Endodermal cell (in vitro differentiated cells): ENCODE measurements at regions not wholly inside any gene's neighbourhood (a gene's known extent, or its start where the extent isn't known, plus 50 kb on each side); places are given as distances from the start of the nearest gene placed in this dataset.
A peak's percentile ranks its signal among the peaks of the same experiment; 100 is the strongest.

Experiments used
- DNase-seq: peaks from one replicate; pipeline ENCODE4 v3.0.0-alpha.2; 2017
- H3K27ac ChIP-seq: 2 replicates; pipeline ENCODE4 v1.5.1; 2013; ENCODE audit warnings: mild to moderate bottlenecking, low read depth, low read length, moderate library complexity
- H3K27me3 ChIP-seq: 2 replicates; pipeline ENCODE4 v1.6.1; 2013; ENCODE audit warnings: mild to moderate bottlenecking, low read length, moderate library complexity; ENCODE audit not compliant: insufficient read depth, control insufficient read depth, poor library complexity, severe bottlenecking
- H3K36me3 ChIP-seq: 2 replicates; pipeline ENCODE4 v1.7.0; 2013; ENCODE audit warnings: mild to moderate bottlenecking, low read length, moderate library complexity; ENCODE audit not compliant: control insufficient read depth, insufficient read depth
- H3K4me1 ChIP-seq: one replicate; pipeline ENCODE4 v1.7.0; 2013; ENCODE audit warnings: low read length; ENCODE audit not compliant: control insufficient read depth, insufficient read depth
- H3K4me3 ChIP-seq: 2 replicates; pipeline ENCODE4 v1.5.1; 2013; ENCODE audit warnings: mild to moderate bottlenecking, low read length, moderate library complexity
- H3K9ac ChIP-seq: 2 replicates; pipeline ENCODE4 v1.6.1; 2013; ENCODE audit warnings: mild to moderate bottlenecking, low read length, moderate library complexity; ENCODE audit not compliant: poor library complexity, severe bottlenecking; ENCODE audit errors: extremely low read depth
- H3K9me3 ChIP-seq: 2 replicates; pipeline ENCODE4 v1.6.1; 2013; ENCODE audit warnings: mild to moderate bottlenecking, low read length, moderate library complexity; ENCODE audit not compliant: control insufficient read depth
- H3K27ac Mint-ChIP-seq: 2 replicates; pipeline ENCODE4 v1.8.0; 2020; ENCODE audit warnings: mixed read lengths
- H3K27me3 Mint-ChIP-seq: 2 replicates; pipeline ENCODE4 v1.8.0; 2021; ENCODE audit warnings: mild to moderate bottlenecking, mixed read lengths; ENCODE audit not compliant: insufficient read depth
- H3K36me3 Mint-ChIP-seq: 2 replicates; pipeline ENCODE4 v1.8.0; 2020; ENCODE audit warnings: low read depth, mixed read lengths
- H3K4me1 Mint-ChIP-seq: 2 replicates; pipeline ENCODE4 v1.8.0; 2020; ENCODE audit warnings: mixed read lengths
- H3K4me3 Mint-ChIP-seq: 2 replicates; pipeline ENCODE4 v1.8.0; 2020; ENCODE audit warnings: mild to moderate bottlenecking, moderate library complexity, mixed read lengths
- H3K9me3 Mint-ChIP-seq: 2 replicates; pipeline ENCODE4 v1.8.0; 2020; ENCODE audit warnings: mild to moderate bottlenecking, mixed read lengths
- WGBS, 2 experiments: methylation state at CpG; one replicate each; pipeline versions ENCODE4 v1.1.5 to v1.1.7; 2013; ENCODE audit warnings: missing lambda C conversion rate in 2 of 2, mixed read lengths in 1 of 2; ENCODE audit not compliant: insufficient coverage in 1 of 2, insufficient read length in 1 of 2; 5-methylcytosine and 5-hydroxymethylcytosine counted together
- TF ChIP-seq, protein P1 (sequence below): fragments of 200-600 bp; sonication (generic); conservative IDR thresholded peaks from 2 replicates; pipeline ENCODE4 v1.5.0; 2021; ENCODE audit warnings: antibody characterized with exemption, mild to moderate bottlenecking

DNA sequence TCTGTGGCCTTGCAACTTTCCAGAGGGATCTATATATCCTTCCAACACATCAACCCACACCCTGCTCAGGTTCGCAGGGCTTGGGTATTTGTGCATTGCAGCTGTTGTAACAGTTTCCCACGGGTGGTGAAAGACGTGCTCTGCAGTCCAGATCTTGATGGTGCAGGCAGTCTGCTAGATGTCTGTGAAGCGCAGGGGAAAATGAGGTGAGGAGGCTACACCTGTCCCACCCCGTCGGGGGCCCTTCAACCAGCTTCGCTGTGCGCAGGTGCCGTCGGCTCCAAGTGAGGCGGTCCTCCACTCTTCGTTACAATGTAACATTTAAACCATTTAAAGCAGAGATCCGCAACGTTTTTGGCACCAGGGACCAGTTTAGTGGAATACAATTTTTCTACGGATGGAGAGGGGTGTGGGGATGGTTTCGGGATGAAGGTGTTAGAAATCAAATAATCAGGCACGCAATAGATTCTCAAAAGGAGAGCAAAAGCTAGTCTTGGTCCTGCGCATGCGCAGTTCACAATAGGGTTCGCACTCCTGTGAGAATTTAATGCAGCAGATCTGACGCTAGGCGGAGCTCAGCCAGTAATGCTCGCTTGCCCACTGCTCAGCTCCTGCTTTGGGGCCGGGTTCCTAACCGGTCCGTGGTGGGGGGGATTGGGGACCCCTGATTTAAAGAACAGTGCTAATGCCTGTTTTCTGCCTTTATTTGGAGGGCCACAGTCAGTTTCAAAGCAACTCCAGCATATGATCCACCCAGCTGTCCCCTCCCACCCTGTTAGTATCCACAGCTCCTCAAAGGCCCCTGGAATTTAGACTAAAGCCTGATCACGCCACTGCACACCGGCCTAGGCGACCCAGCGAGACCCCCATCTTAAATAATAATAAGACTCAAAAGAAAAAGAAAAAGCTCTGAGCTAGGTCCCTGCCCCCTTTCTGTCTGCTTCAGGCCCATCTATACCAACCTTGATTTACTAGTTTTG, 97.1 kb upstream of the SELENOP start:
- Histone ChIP-seq H3K27ac (no peak overlapping the region), H3K9me3 (no peaks in the 10 kb centered on the region), H3K27me3 (peaks cover 23% of the 10 kb centered on the region), H3K36me3 (no peaks in the 10 kb centered on the region), H3K4me3 (peak overlapping the region; percentile 85), H3K4me1 (no peaks in the 10 kb centered on the region), H3K9ac (peak overlapping the region; percentile 23)
- TF ChIP-seq, protein P1, sequence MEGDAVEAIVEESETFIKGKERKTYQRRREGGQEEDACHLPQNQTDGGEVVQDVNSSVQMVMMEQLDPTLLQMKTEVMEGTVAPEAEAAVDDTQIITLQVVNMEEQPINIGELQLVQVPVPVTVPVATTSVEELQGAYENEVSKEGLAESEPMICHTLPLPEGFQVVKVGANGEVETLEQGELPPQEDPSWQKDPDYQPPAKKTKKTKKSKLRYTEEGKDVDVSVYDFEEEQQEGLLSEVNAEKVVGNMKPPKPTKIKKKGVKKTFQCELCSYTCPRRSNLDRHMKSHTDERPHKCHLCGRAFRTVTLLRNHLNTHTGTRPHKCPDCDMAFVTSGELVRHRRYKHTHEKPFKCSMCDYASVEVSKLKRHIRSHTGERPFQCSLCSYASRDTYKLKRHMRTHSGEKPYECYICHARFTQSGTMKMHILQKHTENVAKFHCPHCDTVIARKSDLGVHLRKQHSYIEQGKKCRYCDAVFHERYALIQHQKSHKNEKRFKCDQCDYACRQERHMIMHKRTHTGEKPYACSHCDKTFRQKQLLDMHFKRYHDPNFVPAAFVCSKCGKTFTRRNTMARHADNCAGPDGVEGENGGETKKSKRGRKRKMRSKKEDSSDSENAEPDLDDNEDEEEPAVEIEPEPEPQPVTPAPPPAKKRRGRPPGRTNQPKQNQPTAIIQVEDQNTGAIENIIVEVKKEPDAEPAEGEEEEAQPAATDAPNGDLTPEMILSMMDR, result peak; percentile 88
- Mint-ChIP-seq H3K27ac (peak overlapping the region; percentile 81), H3K27me3 (peaks cover 51% of the 10 kb centered on the region), H3K4me3 (peak overlapping the region; percentile 66), H3K4me1 (peaks cover 5% of the 10 kb centered on the region), H3K9me3 (no peaks in the 10 kb centered on the region), H3K36me3 (no peaks in the 10 kb centered on the region)
- DNase-seq, result peak; percentile 95
- WGBS, 2 experiments, result 19 to 38% methylated on average over 10 to 30 of the region's 30 CpGs

DNA sequence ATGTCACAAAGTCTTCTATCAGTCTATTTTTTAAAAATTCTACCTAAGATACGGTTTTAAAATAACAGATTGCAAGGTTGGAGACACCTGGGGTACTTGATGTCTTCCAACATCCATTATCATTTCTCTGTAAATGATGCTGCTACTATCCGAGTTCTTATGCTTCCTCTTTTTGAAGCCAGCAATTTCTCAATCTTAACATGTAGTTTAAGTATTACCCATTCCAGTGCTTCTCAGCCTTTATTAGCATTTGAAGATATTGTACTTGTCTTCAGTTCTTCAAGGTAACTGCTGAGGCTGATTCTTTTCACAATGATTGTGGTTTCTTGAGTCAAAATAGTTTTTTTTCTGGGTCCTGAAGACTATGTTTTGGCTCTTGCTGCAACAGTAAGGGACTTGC, 96.4 kb upstream of the SELENOP start:
- Histone ChIP-seq H3K4me3 (peak overlapping the region; percentile 85), H3K36me3 (no peaks in the 10 kb centered on the region), H3K4me1 (no peaks in the 10 kb centered on the region), H3K9ac (no peak overlapping the region), H3K27ac (no peak overlapping the region), H3K27me3 (peaks cover 23% of the 10 kb centered on the region), H3K9me3 (no peaks in the 10 kb centered on the region)
- Mint-ChIP-seq H3K4me3 (peak overlapping the region; percentile 66), H3K36me3 (no peaks in the 10 kb centered on the region), H3K27ac (no peak overlapping the region), H3K4me1 (peaks cover 5% of the 10 kb centered on the region), H3K27me3 (peaks cover 51% of the 10 kb centered on the region), H3K9me3 (no peaks in the 10 kb centered on the region)
- no peak for DNase-seq
- 62 to 66% methylated on average over 2 of the region's 2 CpGs for WGBS, 2 experiments
- TF ChIP-seq, protein P1, result no peak

- no peaks in the 10 kb centered on the region for H3K36me3 Mint-ChIP-seq
- H3K4me1 Mint-ChIP-seq, result peaks cover 5% of the 10 kb centered on the region
- Histone ChIP-seq H3K9ac (no peak overlapping the region), H3K9me3 (no peaks in the 10 kb centered on the region), H3K4me1 (no peaks in the 10 kb centered on the region), H3K36me3 (no peaks in the 10 kb centered on the region), H3K27ac (no peak overlapping the region), H3K27me3 (peaks cover 23% of the 10 kb centered on the region), H3K4me3 (no peak overlapping the region)
- H3K9me3 Mint-ChIP-seq, result no peaks in the 10 kb centered on the region
- no peak for DNase-seq
- H3K4me3 Mint-ChIP-seq, result no peak overlapping the region
- TF ChIP-seq, protein P1, result no peak
- H3K27me3 Mint-ChIP-seq, result peaks cover 50% of the 10 kb centered on the region
- WGBS, 2 experiments, result no CpG with 5 or more reads among the region's 1 CpG
- no peak overlapping the region for H3K27ac Mint-ChIP-seq
Measured at GRCh38 chr5:42905827-42906226, 94.1 kb upstream of the SELENOP start.
